ENCODE measurements at regions not wholly inside any gene's neighbourhood (a gene's known extent, or its start where the extent isn't known, plus 50 kb on each side); places are given as distances from the start of the nearest gene placed in this dataset.

- FAIRE-seq (no peak), DNase-seq (ENCODE audit: low spot score in 2 of 2) (no peak)
Measured at GRCh38 chr1:109827986-109828385, 64.3 kb upstream of the EPS8L3 start.

- FAIRE-seq (no peak), DNase-seq (ENCODE audit: low spot score in 2 of 2) (no peak)
Measured at GRCh38 chr1:109827466-109827865, 63.7 kb upstream of the EPS8L3 start.

- DNase-seq (ENCODE audit: low spot score in 2 of 2), result no peak
- no peak for FAIRE-seq
Measured at GRCh38 chr1:109826930-109827349, 63.2 kb upstream of the EPS8L3 start.

GRCh38 chr1:109826446-109826845 lies 62.7 kb upstream of the EPS8L3 start:
- DNase-seq (ENCODE audit: low spot score in 2 of 2) (no peak), FAIRE-seq (no peak)

GRCh38 chr1:109824349-109825115 lies 60.8 kb upstream of the EPS8L3 start:
- FAIRE-seq (no peak), DNase-seq (ENCODE audit: low spot score in 2 of 2) (no peak)

- DNase-seq (ENCODE audit: low spot score in 2 of 2), result no peak
- FAIRE-seq, result no peak
Measured at GRCh38 chr1:109823543-109824348, 60.0 kb upstream of the EPS8L3 start.

- FAIRE-seq (no peak), DNase-seq (ENCODE audit: low spot score in 2 of 2) (no peak)
Measured at GRCh38 chr1:109822749-109823542, 59.2 kb upstream of the EPS8L3 start.

- no peak for DNase-seq (ENCODE audit: low spot score in 2 of 2)
- FAIRE-seq, result no peak
Measured at GRCh38 chr1:109821831-109822745, 58.4 kb upstream of the EPS8L3 start.

GRCh38 chr1:109821221-109821669 lies 57.5 kb upstream of the EPS8L3 start:
- FAIRE-seq (no peak), DNase-seq (ENCODE audit: low spot score in 2 of 2) (no peak)

GRCh38 chr1:109819906-109820305 lies 56.2 kb upstream of the EPS8L3 start:
- FAIRE-seq (no peak), DNase-seq (ENCODE audit: low spot score in 2 of 2) (no peak)

- FAIRE-seq, result no peak
Measured at GRCh38 chr1:109818988-109819764, 55.5 kb upstream of the EPS8L3 start.

GRCh38 chr1:109818271-109818987 lies 54.7 kb upstream of the EPS8L3 start:
- no peak for FAIRE-seq
- DNase-seq (ENCODE audit: low spot score in 2 of 2), result no peak

More at GRCh38 chr1:109818988-109819764, 55.5 kb upstream of the EPS8L3 start:
- DNase-seq (ENCODE audit: low spot score in 2 of 2), result no peak

- DNase-seq (ENCODE audit: low spot score in 2 of 2) (no peak), FAIRE-seq (no peak)
Measured at GRCh38 chr1:109817881-109818270, 54.2 kb upstream of the EPS8L3 start.

- FAIRE-seq, result no peak
- DNase-seq (ENCODE audit: low spot score in 2 of 2), result no peak
Measured at GRCh38 chr1:109816975-109817535, 53.3 kb upstream of the EPS8L3 start.

- no peak for DNase-seq (ENCODE audit: low spot score in 2 of 2)
Measured at GRCh38 chr1:109816175-109816811, 52.6 kb upstream of the EPS8L3 start.

GRCh38 chr1:109815809-109816174 lies 52.1 kb upstream of the EPS8L3 start:
- DNase-seq (ENCODE audit: low spot score in 2 of 2), result no peak
- no peak for FAIRE-seq

More at GRCh38 chr1:109816175-109816811, 52.6 kb upstream of the EPS8L3 start:
- no peak for FAIRE-seq

- FAIRE-seq (no peak), DNase-seq (ENCODE audit: low spot score in 2 of 2) (no peak)
Measured at GRCh38 chr1:109814993-109815786, 51.5 kb upstream of the EPS8L3 start.

Data from frontal cortex (tissue), 3 donors.